ENCODE measurements at regions not wholly inside any gene's neighbourhood (a gene's known extent, or its start where the extent isn't known, plus 50 kb on each side); places are given as distances from the start of the nearest gene placed in this dataset.

- Histone ChIP-seq H3K9me3 (ENCODE audit: control insufficient read depth, low read length) (no peaks in the 10 kb centered on the region), H3K36me3 (ENCODE audit: control insufficient read depth in 1 of 2, insufficient read depth in 2 of 2, low read length in 1 of 2) (no peaks in the 10 kb centered on the region), H3K4me3 (ENCODE audit: low read length in 2 of 2) (no peak overlapping the region), H3K27ac (ENCODE audit: low read depth in 1 of 2, low read length in 2 of 2) (no peak overlapping the region), H3K27me3 (ENCODE audit: control insufficient read depth in 1 of 2, insufficient read depth in 2 of 2, low read length in 1 of 2) (no peaks in the 10 kb centered on the region), H3K4me1 (ENCODE audit: control insufficient read depth in 1 of 2, insufficient read depth in 2 of 2, low read length in 2 of 2) (no peaks in the 10 kb centered on the region)
- WGBS, 2 donors: 94% methylated on average over 5 of the region's 5 CpGs
- no peak for DNase-seq
- no peak for ATAC-seq (ENCODE audit: low FRiP score)
- intact Hi-C loops (cut with DNase I): no loop called here
Observed at GRCh38 chr7:110590415-110590814, 500.5 kb upstream of the LRRN3 start.

GRCh38 chr7:110591341-110591740 lies 499.6 kb upstream of the LRRN3 start:
- DNase-seq (no peak), ATAC-seq (ENCODE audit: low FRiP score) (no peak)
- no peaks in the 10 kb centered on the region for H3K4me1 ChIP-seq (ENCODE audit: control insufficient read depth in 1 of 2, insufficient read depth in 2 of 2, low read length in 2 of 2)
- no peaks in the 10 kb centered on the region for H3K27me3 ChIP-seq (ENCODE audit: control insufficient read depth in 1 of 2, insufficient read depth in 2 of 2, low read length in 1 of 2)
- H3K9me3 ChIP-seq (ENCODE audit: control insufficient read depth, low read length): no peaks in the 10 kb centered on the region
- intact Hi-C loops (cut with DNase I): no loop called here
- no peak overlapping the region for H3K4me3 ChIP-seq (ENCODE audit: low read length in 2 of 2)
- no peaks in the 10 kb centered on the region for H3K36me3 ChIP-seq (ENCODE audit: control insufficient read depth in 1 of 2, insufficient read depth in 2 of 2, low read length in 1 of 2)
- WGBS, 2 donors: 82 to 87% methylated on average over 4 of the region's 4 CpGs
- H3K27ac ChIP-seq (ENCODE audit: low read depth in 1 of 2, low read length in 2 of 2): no peak overlapping the region

- intact Hi-C loops (cut with DNase I): no loop called here
- H3K9me3 ChIP-seq (ENCODE audit: control insufficient read depth, low read length): no peaks in the 10 kb centered on the region
- 19 to 20% methylated on average over 1 of the region's 1 CpG for WGBS, 2 donors
- DNase-seq (no peak), ATAC-seq (ENCODE audit: low FRiP score) (no peak)
- H3K36me3 ChIP-seq (ENCODE audit: control insufficient read depth in 1 of 2, insufficient read depth in 2 of 2, low read length in 1 of 2): no peaks in the 10 kb centered on the region
- no peaks in the 10 kb centered on the region for H3K27me3 ChIP-seq (ENCODE audit: control insufficient read depth in 1 of 2, insufficient read depth in 2 of 2, low read length in 1 of 2)
- no peak overlapping the region for H3K27ac ChIP-seq (ENCODE audit: low read depth in 1 of 2, low read length in 2 of 2)
- H3K4me1 ChIP-seq (ENCODE audit: control insufficient read depth in 1 of 2, insufficient read depth in 2 of 2, low read length in 2 of 2): no peaks in the 10 kb centered on the region
- no peak overlapping the region for H3K4me3 ChIP-seq (ENCODE audit: low read length in 2 of 2)
Observed at GRCh38 chr7:110592557-110592956, 498.4 kb upstream of the LRRN3 start.

GRCh38 chr7:110593355-110593754 lies 497.6 kb upstream of the LRRN3 start:
- H3K9me3 ChIP-seq (ENCODE audit: control insufficient read depth, low read length): no peaks in the 10 kb centered on the region
- no peak overlapping the region for H3K27ac ChIP-seq (ENCODE audit: low read depth in 1 of 2, low read length in 2 of 2)
- 95 to 100% methylated on average over 1 of the region's 1 CpG for WGBS, 2 donors
- H3K4me1 ChIP-seq (ENCODE audit: control insufficient read depth in 1 of 2, insufficient read depth in 2 of 2, low read length in 2 of 2): no peaks in the 10 kb centered on the region
- H3K27me3 ChIP-seq (ENCODE audit: control insufficient read depth in 1 of 2, insufficient read depth in 2 of 2, low read length in 1 of 2): no peaks in the 10 kb centered on the region
- ATAC-seq (ENCODE audit: low FRiP score): no peak
- no peaks in the 10 kb centered on the region for H3K36me3 ChIP-seq (ENCODE audit: control insufficient read depth in 1 of 2, insufficient read depth in 2 of 2, low read length in 1 of 2)
- no peak for DNase-seq
- H3K4me3 ChIP-seq (ENCODE audit: low read length in 2 of 2): no peak overlapping the region
- intact Hi-C loops (cut with DNase I): no loop called here

- H3K4me3 ChIP-seq (ENCODE audit: low read length in 2 of 2): no peak overlapping the region
- H3K36me3 ChIP-seq (ENCODE audit: control insufficient read depth in 1 of 2, insufficient read depth in 2 of 2, low read length in 1 of 2): no peaks in the 10 kb centered on the region
- DNase-seq: no peak
- no peaks in the 10 kb centered on the region for H3K27me3 ChIP-seq (ENCODE audit: control insufficient read depth in 1 of 2, insufficient read depth in 2 of 2, low read length in 1 of 2)
- no peaks in the 10 kb centered on the region for H3K9me3 ChIP-seq (ENCODE audit: control insufficient read depth, low read length)
- H3K4me1 ChIP-seq (ENCODE audit: control insufficient read depth in 1 of 2, insufficient read depth in 2 of 2, low read length in 2 of 2): no peaks in the 10 kb centered on the region
- no peak overlapping the region for H3K27ac ChIP-seq (ENCODE audit: low read depth in 1 of 2, low read length in 2 of 2)
- intact Hi-C loops (cut with DNase I): no loop called here
- ATAC-seq (ENCODE audit: low FRiP score): no peak
Observed at GRCh38 chr7:110595694-110596093, 495.2 kb upstream of the LRRN3 start.

- Histone ChIP-seq H3K36me3 (ENCODE audit: control insufficient read depth in 1 of 2, insufficient read depth in 2 of 2, low read length in 1 of 2) (no peaks in the 10 kb centered on the region), H3K27me3 (ENCODE audit: control insufficient read depth in 1 of 2, insufficient read depth in 2 of 2, low read length in 1 of 2) (no peaks in the 10 kb centered on the region), H3K27ac (ENCODE audit: low read depth in 1 of 2, low read length in 2 of 2) (no peak overlapping the region), H3K4me3 (ENCODE audit: low read length in 2 of 2) (no peak overlapping the region), H3K4me1 (ENCODE audit: control insufficient read depth in 1 of 2, insufficient read depth in 2 of 2, low read length in 2 of 2) (no peaks in the 10 kb centered on the region), H3K9me3 (ENCODE audit: control insufficient read depth, low read length) (no peaks in the 10 kb centered on the region)
- 75 to 76% methylated on average over 5 of the region's 5 CpGs for WGBS, 2 donors
- DNase-seq (no peak), ATAC-seq (ENCODE audit: low FRiP score) (no peak)
- intact Hi-C loops (cut with DNase I): no loop called here
Observed at GRCh38 chr7:110600956-110601355, 490.0 kb upstream of the LRRN3 start.

GRCh38 chr7:110601710-110602109 lies 489.2 kb upstream of the LRRN3 start:
- intact Hi-C loops (cut with DNase I): no loop called here
- 32 to 51% methylated on average over 1 of the region's 1 CpG for WGBS, 2 donors

GRCh38 chr7:110604206-110604605 lies 486.7 kb upstream of the LRRN3 start:
- Histone ChIP-seq H3K4me1 (ENCODE audit: control insufficient read depth in 1 of 2, insufficient read depth in 2 of 2, low read length in 2 of 2) (no peaks in the 10 kb centered on the region), H3K4me3 (ENCODE audit: low read length in 2 of 2) (no peak overlapping the region), H3K27ac (ENCODE audit: low read depth in 1 of 2, low read length in 2 of 2) (no peak overlapping the region), H3K36me3 (ENCODE audit: control insufficient read depth in 1 of 2, insufficient read depth in 2 of 2, low read length in 1 of 2) (no peaks in the 10 kb centered on the region), H3K27me3 (ENCODE audit: control insufficient read depth in 1 of 2, insufficient read depth in 2 of 2, low read length in 1 of 2) (no peaks in the 10 kb centered on the region), H3K9me3 (ENCODE audit: control insufficient read depth, low read length) (no peaks in the 10 kb centered on the region)
- ATAC-seq (ENCODE audit: low FRiP score) (no peak), DNase-seq (no peak)
- WGBS, 2 donors: 85 to 86% methylated on average over 4 of the region's 4 CpGs
- intact Hi-C loops (cut with DNase I): no loop called here

More at GRCh38 chr7:110601710-110602109, 489.2 kb upstream of the LRRN3 start:
- Histone ChIP-seq H3K4me1 (ENCODE audit: control insufficient read depth in 1 of 2, insufficient read depth in 2 of 2, low read length in 2 of 2) (no peaks in the 10 kb centered on the region), H3K27ac (ENCODE audit: low read depth in 1 of 2, low read length in 2 of 2) (no peak overlapping the region), H3K27me3 (ENCODE audit: control insufficient read depth in 1 of 2, insufficient read depth in 2 of 2, low read length in 1 of 2) (no peaks in the 10 kb centered on the region), H3K4me3 (ENCODE audit: low read length in 2 of 2) (no peak overlapping the region), H3K36me3 (ENCODE audit: control insufficient read depth in 1 of 2, insufficient read depth in 2 of 2, low read length in 1 of 2) (no peaks in the 10 kb centered on the region), H3K9me3 (ENCODE audit: control insufficient read depth, low read length) (no peaks in the 10 kb centered on the region)
- DNase-seq (no peak), ATAC-seq (ENCODE audit: low FRiP score) (no peak)

- Histone ChIP-seq H3K4me3 (ENCODE audit: low read length in 2 of 2) (no peak overlapping the region), H3K27ac (ENCODE audit: low read depth in 1 of 2, low read length in 2 of 2) (no peak overlapping the region), H3K9me3 (ENCODE audit: control insufficient read depth, low read length) (no peaks in the 10 kb centered on the region), H3K4me1 (ENCODE audit: control insufficient read depth in 1 of 2, insufficient read depth in 2 of 2, low read length in 2 of 2) (no peaks in the 10 kb centered on the region), H3K27me3 (ENCODE audit: control insufficient read depth in 1 of 2, insufficient read depth in 2 of 2, low read length in 1 of 2) (no peaks in the 10 kb centered on the region), H3K36me3 (ENCODE audit: control insufficient read depth in 1 of 2, insufficient read depth in 2 of 2, low read length in 1 of 2) (no peaks in the 10 kb centered on the region)
- DNase-seq (no peak), ATAC-seq (ENCODE audit: low FRiP score) (no peak)
- intact Hi-C loops (cut with DNase I): no loop called here
Observed at GRCh38 chr7:110604885-110605284, 486.0 kb upstream of the LRRN3 start.
